ENCODE measurements at regions not wholly inside any gene's neighbourhood (a gene's known extent, or its start where the extent isn't known, plus 50 kb on each side); places are given as distances from the start of the nearest gene placed in this dataset.

- DNase-seq, result no peak
- no peaks in the 10 kb centered on the region for H3K4me1 ChIP-seq (ENCODE audit: insufficient read depth, low read length)
- H3K79me2 ChIP-seq (ENCODE audit: insufficient read depth, low read length), result no peaks in the 10 kb centered on the region
- no peaks in the 10 kb centered on the region for H3K9me3 ChIP-seq (ENCODE audit: control insufficient read depth, low read depth, low read length)
- no peak overlapping the region for H3K27ac ChIP-seq (ENCODE audit: insufficient read length, low read depth, low read length)
- no peak overlapping the region for H2AK5ac ChIP-seq (ENCODE audit: insufficient read length, low read length)
- H3K18ac ChIP-seq (ENCODE audit: insufficient read length, low read depth, low read length), result no peak overlapping the region
- H3K4me3 Mint-ChIP-seq, result no peak overlapping the region
- no peaks in the 10 kb centered on the region for H3K27me3 Mint-ChIP-seq (ENCODE audit: low read depth)
- H2BK20ac ChIP-seq (ENCODE audit: low read depth, low read length, poor library complexity, severe bottlenecking), result no peak overlapping the region
- no peaks in the 10 kb centered on the region for H4K20me1 ChIP-seq (ENCODE audit: control insufficient read depth, insufficient read depth, insufficient read length)
- no peak overlapping the region for H2BK5ac ChIP-seq (ENCODE audit: insufficient read length, low read length)
- no peak overlapping the region for H3T11ph ChIP-seq (ENCODE audit: low read length)
- H3K27me3 ChIP-seq (ENCODE audit: insufficient read depth, low read length), result no peaks in the 10 kb centered on the region
- H3K79me1 ChIP-seq (ENCODE audit: insufficient read depth, low read depth, low read length, poor library complexity, severe bottlenecking), result no peaks in the 10 kb centered on the region
- H3K23me2 ChIP-seq (ENCODE audit: insufficient read length, low read depth, low read length, poor library complexity, severe bottlenecking), result no peaks in the 10 kb centered on the region
- WGBS (ENCODE audit: extremely low coverage, insufficient read length, low lambda C conversion rate), result no CpG with 5 or more reads among the region's 5 CpGs
- no peak overlapping the region for H4K91ac ChIP-seq (ENCODE audit: insufficient read length, low read depth, low read length)
- TF ChIP-seq CTCF (conservative IDR thresholded peaks at IDR 0.05), result no peak
- H4K8ac ChIP-seq (replicated peaks; ENCODE audit: insufficient read length, low read depth, low read length), result no peak overlapping the region
- no peak overlapping the region for H3K14ac ChIP-seq (ENCODE audit: insufficient read depth, low read length)
- no peak overlapping the region for H3K9ac ChIP-seq (ENCODE audit: extremely low read depth, insufficient read length, low read length)
- H3K4me2 ChIP-seq (ENCODE audit: insufficient read depth, insufficient read length, low read length), result no peak overlapping the region
- H3K9me3 Mint-ChIP-seq, result no peaks in the 10 kb centered on the region; a peak in 1 of 5 replicates
- H3K56ac ChIP-seq (ENCODE audit: insufficient read length, low read depth, low read length), result no peak overlapping the region
- peaks cover 2 to 8% (median 7%) of the 10 kb centered on the region in 3 experiments; a peak in 6 of 7 replicates for H3K36me3 Mint-ChIP-seq (ENCODE audit: insufficient read depth in 1 of 3, low read depth in 3 of 3)
- no peak overlapping the region for H3K27ac Mint-ChIP-seq
- H2BK120ac ChIP-seq (ENCODE audit: low read depth, low read length, poor library complexity, severe bottlenecking), result no peak overlapping the region
- H2BK12ac ChIP-seq (ENCODE audit: insufficient read length, low read depth, low read length), result no peak overlapping the region
- no peak overlapping the region for H4K5ac ChIP-seq (ENCODE audit: insufficient read length, low read depth, low read length)
- no peak overlapping the region for H3K4ac ChIP-seq (ENCODE audit: low read depth, low read length)
- no peak overlapping the region for H2BK15ac ChIP-seq (ENCODE audit: low read depth, low read length)
- peaks cover 4 to 6% of the 10 kb centered on the region in 2 experiments; a peak in 2 of 4 replicates for H3K4me1 Mint-ChIP-seq
- no peak overlapping the region for H3K23ac ChIP-seq (ENCODE audit: insufficient read length, low read depth, low read length)
- no peak overlapping the region for H2AFZ ChIP-seq (ENCODE audit: low read length)
Measured at GRCh38 chr12:87025976-87026375, 769.8 kb upstream of the MGAT4C start.
